Skin of body (tissue), 1 donor: ENCODE measurements at regions not wholly inside any gene's neighbourhood (a gene's known extent, or its start where the extent isn't known, plus 50 kb on each side); places are given as distances from the start of the nearest gene placed in this dataset.

Experiments
- DNase-seq: peaks from one replicate; lab custom pipeline; 2025; lab: John Stamatoyannopoulos, UW

DNA sequence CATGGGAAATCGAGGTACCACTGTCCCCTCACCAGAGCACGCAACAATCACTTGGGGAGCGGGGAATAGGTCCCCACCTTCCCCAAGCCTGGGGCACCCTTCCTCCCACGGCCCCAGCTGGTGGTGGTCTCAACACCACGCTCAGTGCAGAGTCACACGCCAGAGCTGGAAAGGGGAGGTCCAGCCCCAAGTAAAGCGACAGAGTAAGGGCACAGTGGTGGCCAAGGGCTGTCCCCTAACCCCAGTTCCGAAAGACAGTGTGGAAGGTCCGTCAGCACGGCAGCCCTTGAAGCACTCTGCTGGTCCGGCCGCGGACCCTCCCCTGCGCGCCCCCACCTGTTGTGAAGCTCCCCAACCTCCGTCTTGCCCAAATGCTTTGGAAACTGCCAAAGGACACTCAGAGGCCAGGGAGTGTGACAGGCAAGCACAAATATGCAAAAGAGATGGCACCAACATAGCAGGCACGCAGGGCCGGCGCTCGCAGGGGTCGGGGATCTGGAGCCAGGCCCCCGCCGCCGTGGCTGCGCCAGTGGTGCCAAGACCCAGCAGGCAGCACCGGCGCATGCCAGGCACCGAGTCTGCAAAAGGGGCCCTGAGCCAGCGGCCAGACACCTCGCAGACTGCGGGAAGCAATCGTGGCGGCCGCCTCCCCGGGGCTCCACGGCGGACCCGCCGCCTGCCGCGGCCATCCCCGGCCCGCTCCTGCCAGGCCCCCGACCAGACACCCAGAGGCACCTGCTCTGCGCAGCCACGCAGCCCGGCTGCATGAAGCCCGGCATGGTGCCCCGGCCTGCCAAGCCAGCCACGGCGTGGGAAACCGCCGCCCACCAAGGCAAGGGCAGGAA, 51.6 kb upstream of the SRRM3 start:
- no peak for DNase-seq
